ENCODE measurements at regions not wholly inside any gene's neighbourhood (a gene's known extent, or its start where the extent isn't known, plus 50 kb on each side); places are given as distances from the start of the nearest gene placed in this dataset.

DNA sequence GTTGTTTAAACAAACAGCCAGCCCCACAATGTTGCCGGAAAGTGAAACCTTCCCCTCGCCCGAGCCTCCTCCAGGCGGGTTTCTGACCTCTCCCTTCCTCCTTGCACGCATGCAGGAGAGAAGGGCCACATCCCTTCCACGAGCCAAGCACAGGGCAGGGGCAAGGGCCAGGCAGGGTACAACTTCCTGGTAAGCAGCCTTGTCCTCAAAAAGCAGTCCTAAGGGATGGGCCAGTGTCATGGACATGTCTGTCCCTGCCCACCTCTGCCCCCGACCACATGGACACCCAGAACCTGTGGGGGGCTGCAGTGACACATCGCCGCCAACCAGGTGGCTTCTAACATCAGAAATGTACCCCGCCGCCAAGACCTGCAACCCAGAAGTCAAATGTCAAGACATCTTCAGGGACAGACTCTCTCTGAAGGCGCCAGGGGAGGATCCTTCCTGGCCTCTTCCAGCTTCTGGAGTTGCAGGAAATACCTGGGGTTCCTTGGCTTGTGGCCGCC is 145.3 kb downstream of the CRYBB2 start:
- no peak overlapping the region for H3K27ac Mint-ChIP-seq

DNA sequence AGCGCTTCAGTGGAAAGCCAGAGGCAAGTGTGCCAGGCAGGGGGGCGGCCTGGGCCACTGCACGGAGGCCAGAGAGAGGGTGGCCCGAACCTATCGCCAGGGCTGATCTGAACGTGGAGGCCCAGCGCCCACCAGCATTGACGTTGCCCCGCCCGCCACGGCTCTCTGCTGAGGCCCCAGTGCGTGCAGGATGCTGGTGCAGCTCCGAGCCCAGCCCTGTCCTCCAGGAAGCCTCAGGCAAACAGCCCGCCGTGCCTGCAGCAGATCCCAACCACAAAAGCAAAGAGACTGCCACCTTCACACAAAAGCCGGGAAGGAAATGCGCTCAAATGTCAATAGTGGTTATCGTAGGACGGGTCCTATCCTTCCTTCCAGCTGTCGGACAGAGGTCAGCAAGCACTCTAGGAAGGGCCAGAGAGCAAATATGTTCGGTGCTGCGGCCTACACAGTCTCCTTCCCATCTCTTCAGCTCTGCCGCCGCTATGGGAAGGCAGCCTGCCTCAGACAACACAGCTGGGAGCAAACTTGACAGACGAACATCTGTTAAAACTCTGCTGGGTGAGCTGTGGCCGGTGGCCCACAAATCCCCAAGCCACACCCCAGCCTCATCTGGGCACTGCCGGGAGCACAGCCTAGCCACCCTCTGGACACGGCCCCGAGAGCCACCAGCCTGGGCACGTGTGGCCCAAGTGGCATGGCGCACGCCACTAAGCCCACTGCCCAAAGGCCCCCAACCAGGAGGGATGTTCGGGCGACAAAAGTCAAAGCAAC is 146.2 kb downstream of the CRYBB2 start:
- Mint-ChIP-seq H3K36me3 (ENCODE audit: low read depth) (peaks cover 4% of the 10 kb centered on the region), H3K27ac (no peak overlapping the region), H3K9me3 (no peaks in the 10 kb centered on the region), H3K4me1 (ENCODE audit: low read depth) (peaks cover 6% of the 10 kb centered on the region), H3K4me3 (ENCODE audit: low read depth) (no peak overlapping the region), H3K27me3 (ENCODE audit: low read depth) (no peaks in the 10 kb centered on the region)
- intact Hi-C loops (cut with micrococcal nuclease) = no loop called here
- no peak for DNase-seq (ENCODE audit: low spot score)

More for the DNA sequence above, 145.3 kb downstream of the CRYBB2 start:
- DNase-seq (ENCODE audit: low spot score) = no peak
- Mint-ChIP-seq H3K27me3 (ENCODE audit: low read depth) (no peaks in the 10 kb centered on the region), H3K9me3 (no peaks in the 10 kb centered on the region), H3K4me1 (ENCODE audit: low read depth) (peaks cover 6% of the 10 kb centered on the region), H3K4me3 (ENCODE audit: low read depth) (no peak overlapping the region), H3K36me3 (ENCODE audit: low read depth) (peaks cover 4% of the 10 kb centered on the region)
- intact Hi-C loops (cut with micrococcal nuclease) = no loop called here

DNA sequence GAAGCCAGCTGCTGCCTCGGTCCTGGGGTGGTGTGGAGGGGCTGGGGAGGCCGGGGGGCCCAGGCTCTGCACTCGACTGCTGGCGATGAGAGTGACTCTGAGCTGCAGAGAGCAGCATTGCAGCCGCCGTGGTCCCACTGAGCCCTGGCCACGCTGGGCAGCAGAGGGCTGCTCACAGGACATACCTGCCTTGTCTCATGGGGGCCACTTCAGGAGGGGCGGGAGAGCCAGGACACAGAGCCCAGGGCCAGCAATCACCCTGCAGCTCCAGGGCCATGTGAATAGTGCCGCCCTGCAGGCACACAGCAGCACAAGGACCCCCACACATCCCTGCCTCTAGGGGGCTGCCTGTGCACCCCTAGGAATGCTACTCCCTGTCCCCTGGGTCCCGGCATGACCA is 147.0 kb downstream of the CRYBB2 start:
- intact Hi-C loops (cut with micrococcal nuclease) = no loop called here
- H3K36me3 Mint-ChIP-seq (ENCODE audit: low read depth) = peaks cover 4% of the 10 kb centered on the region
- no peak overlapping the region for H3K27ac Mint-ChIP-seq

DNA sequence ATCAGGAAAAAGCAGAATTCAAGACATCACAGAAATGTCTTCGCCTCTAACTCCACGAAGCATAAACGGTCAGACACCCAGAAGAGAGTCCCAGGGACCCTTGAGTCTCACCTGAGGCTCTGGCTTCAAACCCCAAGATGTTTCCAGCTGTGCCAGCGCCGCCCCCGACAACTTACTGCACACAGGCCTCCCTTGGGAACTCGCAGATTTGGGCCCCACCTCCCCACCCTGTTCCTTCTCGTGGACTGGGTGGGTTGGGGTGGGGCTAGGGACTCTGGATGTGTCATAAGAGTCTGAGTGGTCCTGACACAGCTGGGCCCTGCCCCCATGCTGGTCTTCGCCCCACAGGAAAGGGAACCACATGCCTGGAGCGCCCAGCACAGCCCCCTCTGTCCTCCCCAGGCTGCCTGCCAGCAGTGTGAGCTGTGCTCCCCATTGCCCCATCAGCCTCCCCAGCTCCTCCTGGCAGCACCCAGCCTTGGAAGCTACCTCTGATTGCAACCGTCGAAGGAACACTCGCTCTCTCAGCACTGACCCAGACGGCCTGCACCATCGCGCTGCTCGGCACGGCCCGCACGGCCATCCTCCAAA is 147.5 kb downstream of the CRYBB2 start:
- H3K27me3 Mint-ChIP-seq (ENCODE audit: low read depth) = no peaks in the 10 kb centered on the region
- intact Hi-C loops (cut with micrococcal nuclease) = no loop called here

More for the DNA sequence above, 147.0 kb downstream of the CRYBB2 start:
- no peak for DNase-seq (ENCODE audit: low spot score)
- H3K9me3 Mint-ChIP-seq = no peaks in the 10 kb centered on the region
- no peak overlapping the region for H3K4me3 Mint-ChIP-seq (ENCODE audit: low read depth)
- no peaks in the 10 kb centered on the region for H3K27me3 Mint-ChIP-seq (ENCODE audit: low read depth)
- H3K4me1 Mint-ChIP-seq (ENCODE audit: low read depth) = peaks cover 6% of the 10 kb centered on the region

DNA sequence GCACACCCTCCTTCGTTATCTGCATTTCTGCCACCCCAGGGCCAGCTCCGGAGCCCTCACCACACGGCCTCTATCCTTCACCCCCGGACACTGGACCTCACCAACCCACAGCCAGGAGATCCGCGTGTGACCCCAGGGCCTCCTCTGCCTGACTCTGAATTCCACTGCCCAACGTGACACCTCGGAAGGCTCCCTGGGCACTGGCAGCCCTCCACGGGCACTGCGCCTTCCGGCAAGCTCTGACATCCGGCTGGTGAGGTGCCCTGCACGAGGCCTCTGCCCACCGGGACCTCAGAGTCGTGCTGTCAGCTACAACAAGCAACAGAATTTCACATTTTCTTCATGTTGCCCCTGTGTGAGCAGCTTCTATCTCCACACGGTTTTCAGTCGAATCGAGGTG is 148.3 kb downstream of the CRYBB2 start:
- no peaks in the 10 kb centered on the region for H3K27me3 Mint-ChIP-seq (ENCODE audit: low read depth)
- H3K36me3 Mint-ChIP-seq (ENCODE audit: low read depth) = peaks cover 13% of the 10 kb centered on the region
- intact Hi-C loops (cut with micrococcal nuclease) = no loop called here
- no peak overlapping the region for H3K4me3 Mint-ChIP-seq (ENCODE audit: low read depth)
- no peaks in the 10 kb centered on the region for H3K9me3 Mint-ChIP-seq
- H3K4me1 Mint-ChIP-seq (ENCODE audit: low read depth) = peaks cover 4% of the 10 kb centered on the region
- DNase-seq (ENCODE audit: low spot score) = no peak
- H3K27ac Mint-ChIP-seq = no peak overlapping the region

More for the DNA sequence above, 147.5 kb downstream of the CRYBB2 start:
- no peak overlapping the region for H3K27ac Mint-ChIP-seq
- no peak for DNase-seq (ENCODE audit: low spot score)
- H3K9me3 Mint-ChIP-seq = no peaks in the 10 kb centered on the region
- no peak overlapping the region for H3K4me3 Mint-ChIP-seq (ENCODE audit: low read depth)
- H3K4me1 Mint-ChIP-seq (ENCODE audit: low read depth) = peaks cover 6% of the 10 kb centered on the region
- H3K36me3 Mint-ChIP-seq (ENCODE audit: low read depth) = peaks cover 6% of the 10 kb centered on the region

DNA sequence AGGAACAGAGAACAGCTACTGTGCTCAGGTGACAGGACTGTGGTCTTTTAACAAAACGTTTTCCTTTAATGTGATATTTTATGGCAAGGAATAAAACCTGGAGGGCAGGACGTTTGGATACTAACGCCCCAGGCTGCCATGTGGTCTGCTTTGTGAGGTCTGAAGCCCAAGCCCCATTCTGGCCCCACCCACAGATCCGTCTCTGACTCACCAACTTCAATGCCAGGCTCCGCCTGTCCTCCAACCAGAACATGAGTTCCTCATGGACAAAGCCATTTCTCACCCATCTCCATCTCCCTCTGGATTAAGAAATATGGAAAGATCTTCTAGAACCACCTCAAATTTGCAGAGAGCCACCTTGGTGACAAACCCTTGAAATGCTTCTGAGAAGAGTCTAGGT is 148.8 kb downstream of the CRYBB2 start:
- DNase-seq (ENCODE audit: low spot score) = no peak
- no peaks in the 10 kb centered on the region for H3K27me3 Mint-ChIP-seq (ENCODE audit: low read depth)
- H3K4me3 Mint-ChIP-seq (ENCODE audit: low read depth) = no peak overlapping the region
- H3K36me3 Mint-ChIP-seq (ENCODE audit: low read depth) = peaks cover 13% of the 10 kb centered on the region
- H3K27ac Mint-ChIP-seq = no peak overlapping the region
- intact Hi-C loops (cut with micrococcal nuclease) = no loop called here
- H3K4me1 Mint-ChIP-seq (ENCODE audit: low read depth) = peaks cover 4% of the 10 kb centered on the region
- no peaks in the 10 kb centered on the region for H3K9me3 Mint-ChIP-seq

DNA sequence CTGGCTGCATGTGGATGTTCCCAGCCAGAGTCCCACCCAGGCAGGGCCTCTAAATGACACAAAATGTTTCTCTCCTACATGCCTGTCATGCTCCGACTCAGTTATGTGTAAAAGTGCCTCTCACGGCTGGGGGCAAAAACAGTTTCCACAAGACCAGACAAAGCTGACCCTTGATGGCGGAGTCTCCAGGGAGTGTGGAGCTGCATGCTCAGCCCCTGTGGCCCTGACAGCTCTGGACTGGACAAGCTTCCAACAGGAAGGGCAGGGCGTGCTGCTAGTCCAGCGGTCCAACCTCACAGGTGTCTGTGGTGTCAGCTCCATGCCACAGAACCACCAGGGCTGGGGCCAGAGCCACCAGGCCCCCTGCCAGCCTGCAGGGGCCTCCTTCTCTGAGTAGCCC is 149.6 kb downstream of the CRYBB2 start:
- no peaks in the 10 kb centered on the region for H3K9me3 Mint-ChIP-seq
- intact Hi-C loops (cut with micrococcal nuclease) = no loop called here
- H3K27ac Mint-ChIP-seq = peak overlapping the region; percentile 33
- DNase-seq (ENCODE audit: low spot score) = no peak
- peaks cover 4% of the 10 kb centered on the region for H3K4me1 Mint-ChIP-seq (ENCODE audit: low read depth)
- H3K36me3 Mint-ChIP-seq (ENCODE audit: low read depth) = peaks cover 13% of the 10 kb centered on the region
- H3K4me3 Mint-ChIP-seq (ENCODE audit: low read depth) = no peak overlapping the region
- H3K27me3 Mint-ChIP-seq (ENCODE audit: low read depth) = no peaks in the 10 kb centered on the region

DNA sequence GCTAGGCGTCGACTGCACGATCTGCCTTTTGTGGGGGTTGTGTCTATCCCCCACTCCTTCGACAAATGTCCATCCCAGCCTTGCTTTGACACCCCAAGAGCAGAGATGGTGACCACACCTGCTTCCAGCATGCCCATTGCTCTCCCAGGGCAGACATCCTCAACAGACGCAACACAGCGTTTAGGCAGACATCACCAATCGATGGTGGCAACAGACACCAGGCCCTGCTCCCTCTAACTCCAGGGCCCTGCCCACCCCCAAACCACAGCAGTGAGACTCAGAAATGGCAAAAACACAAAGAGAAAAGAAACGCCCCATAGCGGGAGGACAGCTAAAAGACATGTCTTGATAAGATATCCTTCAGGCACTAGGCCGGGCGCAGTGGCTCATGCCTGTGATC is 150.9 kb downstream of the CRYBB2 start:
- Mint-ChIP-seq H3K9me3 (no peaks in the 10 kb centered on the region), H3K36me3 (ENCODE audit: low read depth) (peaks cover 23% of the 10 kb centered on the region), H3K4me3 (ENCODE audit: low read depth) (no peak overlapping the region), H3K27me3 (ENCODE audit: low read depth) (no peaks in the 10 kb centered on the region), H3K27ac (no peak overlapping the region), H3K4me1 (ENCODE audit: low read depth) (peaks cover 7% of the 10 kb centered on the region)
- no peak for DNase-seq (ENCODE audit: low spot score)
- intact Hi-C loops (cut with micrococcal nuclease) = no loop called here

DNA sequence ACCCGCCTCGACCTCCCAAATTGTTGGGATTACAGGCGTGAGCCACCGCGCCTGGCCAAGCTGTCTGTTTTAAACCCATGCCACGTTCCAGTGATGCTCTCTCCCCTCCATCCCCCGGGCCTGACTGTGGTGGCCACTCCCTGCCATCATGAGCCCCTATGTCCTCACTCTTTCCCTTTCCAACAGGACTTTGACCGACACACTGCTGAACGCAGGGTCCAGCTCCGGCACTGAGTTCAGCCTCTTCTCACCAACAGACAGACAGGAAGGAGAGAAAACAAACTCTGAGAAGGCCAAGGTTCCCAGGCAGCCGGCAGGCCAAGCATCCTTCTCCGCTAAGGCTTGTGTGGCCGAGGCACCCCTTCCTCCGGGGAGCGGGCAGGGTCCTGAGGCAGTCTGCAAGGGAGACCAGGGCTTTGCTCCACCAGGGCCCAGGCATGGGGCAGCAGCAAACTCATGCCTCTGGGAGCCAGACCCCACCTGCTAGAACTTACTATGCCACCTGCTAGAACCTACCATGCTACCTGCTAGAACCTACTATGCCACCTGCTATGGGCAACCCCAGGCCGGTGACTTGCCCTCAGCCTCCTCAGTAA is 152.7 kb downstream of the CRYBB2 start:
- no peak overlapping the region for H3K27ac Mint-ChIP-seq
- peaks cover 7% of the 10 kb centered on the region for H3K4me1 Mint-ChIP-seq (ENCODE audit: low read depth)

DNA sequence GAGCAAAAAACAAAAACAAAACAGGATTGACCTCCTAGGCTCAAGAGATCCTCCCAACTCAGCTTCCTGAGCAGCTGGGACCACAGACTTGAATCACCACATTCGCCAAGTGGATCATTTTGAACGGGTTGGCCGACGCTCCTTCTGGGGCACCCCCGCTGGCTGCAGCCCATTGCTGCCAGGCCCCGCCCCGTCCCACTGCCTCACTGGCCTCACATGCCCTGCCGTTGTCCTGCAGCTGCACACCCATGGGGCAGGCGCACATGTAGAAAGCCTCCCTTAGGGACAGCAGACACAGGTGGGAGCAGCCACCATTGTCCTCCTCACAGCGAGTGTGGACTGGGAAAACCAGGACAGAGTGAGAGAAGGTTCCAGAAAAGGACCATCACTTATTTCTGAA is 154.5 kb downstream of the CRYBB2 start:
- Mint-ChIP-seq H3K27me3 (ENCODE audit: low read depth) (no peaks in the 10 kb centered on the region), H3K9me3 (no peaks in the 10 kb centered on the region), H3K36me3 (ENCODE audit: low read depth) (peaks cover 35% of the 10 kb centered on the region), H3K27ac (no peak overlapping the region), H3K4me1 (ENCODE audit: low read depth) (peaks cover 7% of the 10 kb centered on the region), H3K4me3 (ENCODE audit: low read depth) (no peak overlapping the region)
- intact Hi-C loops (cut with micrococcal nuclease) = no loop called here
- DNase-seq (ENCODE audit: low spot score) = no peak

More for the DNA sequence above, 152.7 kb downstream of the CRYBB2 start:
- no peak for DNase-seq (ENCODE audit: low spot score)
- H3K36me3 Mint-ChIP-seq (ENCODE audit: low read depth) = peaks cover 33% of the 10 kb centered on the region
- H3K9me3 Mint-ChIP-seq = no peaks in the 10 kb centered on the region
- H3K4me3 Mint-ChIP-seq (ENCODE audit: low read depth) = no peak overlapping the region
- H3K27me3 Mint-ChIP-seq (ENCODE audit: low read depth) = no peaks in the 10 kb centered on the region
- intact Hi-C loops (cut with micrococcal nuclease) = no loop called here

DNA sequence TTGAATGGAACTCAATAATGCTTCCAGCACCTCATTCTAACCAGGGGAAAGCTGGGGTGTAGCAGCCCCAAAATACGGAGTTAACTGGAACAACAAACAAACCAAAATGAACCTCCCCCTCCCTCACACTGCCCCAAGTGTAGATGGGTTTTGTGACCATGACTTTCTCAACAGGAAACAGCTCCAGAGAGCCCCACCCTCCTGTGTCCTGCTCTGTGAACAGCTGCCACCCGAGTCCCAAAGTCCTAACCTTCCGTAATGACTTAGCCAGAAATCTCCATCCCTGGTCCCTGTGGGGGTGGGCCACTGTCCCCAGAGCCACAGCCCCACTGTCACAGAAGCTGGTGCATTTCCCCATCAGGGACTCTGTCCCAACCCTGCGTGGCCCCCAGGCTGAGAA is 155.4 kb downstream of the CRYBB2 start:
- Mint-ChIP-seq H3K27me3 (ENCODE audit: low read depth) (no peaks in the 10 kb centered on the region), H3K27ac (no peak overlapping the region), H3K36me3 (ENCODE audit: low read depth) (peaks cover 40% of the 10 kb centered on the region), H3K4me3 (ENCODE audit: low read depth) (no peak overlapping the region), H3K9me3 (no peaks in the 10 kb centered on the region), H3K4me1 (ENCODE audit: low read depth) (peaks cover 6% of the 10 kb centered on the region)
- no peak for DNase-seq (ENCODE audit: low spot score)
- intact Hi-C loops (cut with micrococcal nuclease) = no loop called here

DNA sequence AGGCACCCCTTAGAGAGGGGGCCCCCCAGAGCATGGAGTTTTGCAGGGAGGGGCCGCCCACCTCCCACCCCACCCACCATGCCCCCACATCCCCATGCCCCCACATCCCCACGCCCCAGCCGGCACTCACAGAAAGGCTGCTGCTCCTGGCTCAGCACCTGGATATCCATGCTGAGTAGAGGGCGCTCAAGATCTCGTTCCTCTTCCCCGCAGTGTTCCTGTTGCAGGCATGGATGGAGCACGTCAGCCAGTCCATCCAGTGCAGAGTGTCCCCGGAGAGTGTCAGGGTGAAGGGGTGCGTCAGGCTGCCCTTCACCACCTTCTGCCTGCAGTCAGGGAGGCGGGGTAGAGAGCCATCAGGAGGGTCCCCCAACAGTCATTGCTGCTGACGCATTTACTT is 156.2 kb downstream of the CRYBB2 start:
- Mint-ChIP-seq H3K4me1 (ENCODE audit: low read depth) (peaks cover 6% of the 10 kb centered on the region), H3K27ac (no peak overlapping the region), H3K9me3 (no peaks in the 10 kb centered on the region), H3K27me3 (ENCODE audit: low read depth) (no peaks in the 10 kb centered on the region), H3K4me3 (ENCODE audit: low read depth) (no peak overlapping the region), H3K36me3 (ENCODE audit: low read depth) (peaks cover 48% of the 10 kb centered on the region)
- intact Hi-C loops (cut with micrococcal nuclease) = no loop called here
- no peak for DNase-seq (ENCODE audit: low spot score)

DNA sequence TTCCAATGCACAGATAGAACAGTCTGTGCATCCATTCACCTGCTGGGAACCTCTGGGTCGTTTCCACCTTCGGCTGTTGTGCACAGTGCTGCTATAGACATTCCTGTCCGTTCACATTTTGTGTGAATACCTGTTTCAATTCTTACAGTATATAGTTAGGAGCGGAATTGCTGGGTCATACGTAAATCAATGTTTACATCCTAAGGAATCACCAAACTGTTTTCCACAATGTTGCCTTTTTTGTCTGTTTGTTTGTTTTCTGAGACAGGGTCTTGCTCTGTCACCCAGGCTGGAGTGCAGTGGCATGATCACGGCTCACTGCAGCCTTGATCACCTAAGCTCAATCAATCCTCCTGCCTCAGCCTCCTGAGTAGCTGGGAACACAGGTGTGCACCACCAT is 158.3 kb downstream of the CRYBB2 start:
- Mint-ChIP-seq H3K4me3 (ENCODE audit: low read depth) (no peak overlapping the region), H3K4me1 (ENCODE audit: low read depth) (peaks cover 6% of the 10 kb centered on the region), H3K27me3 (ENCODE audit: low read depth) (no peaks in the 10 kb centered on the region), H3K36me3 (ENCODE audit: low read depth) (peaks cover 48% of the 10 kb centered on the region), H3K9me3 (no peaks in the 10 kb centered on the region), H3K27ac (no peak overlapping the region)
- DNase-seq (ENCODE audit: low spot score) = no peak
- intact Hi-C loops (cut with micrococcal nuclease) = no loop called here
